ENCODE measurements at regions not wholly inside any gene's neighbourhood (a gene's known extent, or its start where the extent isn't known, plus 50 kb on each side); places are given as distances from the start of the nearest gene placed in this dataset.
A peak's percentile ranks its signal among the peaks of the same experiment; 100 is the strongest.

DNA sequence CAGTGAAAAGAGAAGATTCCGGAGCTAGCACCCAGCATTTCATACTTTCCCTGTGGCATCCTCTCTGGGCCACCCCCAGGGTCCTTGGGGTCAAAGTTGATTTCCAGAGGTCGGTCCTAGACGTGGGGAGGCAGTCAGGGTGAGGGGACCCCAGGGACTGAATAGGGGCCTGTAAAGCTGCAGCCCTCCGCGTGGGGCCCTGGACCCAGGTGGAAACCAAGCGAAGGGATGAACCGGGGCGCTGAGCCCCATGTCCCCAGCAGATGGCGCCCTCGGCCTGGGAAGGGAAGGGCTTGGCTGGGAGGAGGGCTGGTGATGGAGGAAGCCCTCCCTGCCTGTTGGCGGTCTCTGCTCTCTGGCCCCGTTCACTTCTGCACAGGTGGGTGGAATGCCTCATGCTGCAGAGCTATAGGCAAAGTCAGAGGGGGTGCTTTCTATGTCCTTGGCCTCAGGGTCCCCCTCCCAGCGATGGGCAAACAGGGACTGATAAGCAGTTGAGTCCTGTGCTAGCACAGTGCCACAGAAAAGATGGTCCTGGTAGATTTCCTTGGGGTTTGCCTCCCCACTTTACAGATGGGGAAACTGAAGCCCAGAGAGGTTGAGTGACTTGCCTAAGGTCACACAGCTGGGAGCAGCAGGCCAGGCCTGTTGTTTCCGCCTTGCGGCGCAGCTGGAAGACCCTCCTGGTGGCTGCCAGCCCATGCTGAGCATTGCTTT is 163.4 kb upstream of the CIBAR2 start:
- TF ChIP-seq, protein P1, sequence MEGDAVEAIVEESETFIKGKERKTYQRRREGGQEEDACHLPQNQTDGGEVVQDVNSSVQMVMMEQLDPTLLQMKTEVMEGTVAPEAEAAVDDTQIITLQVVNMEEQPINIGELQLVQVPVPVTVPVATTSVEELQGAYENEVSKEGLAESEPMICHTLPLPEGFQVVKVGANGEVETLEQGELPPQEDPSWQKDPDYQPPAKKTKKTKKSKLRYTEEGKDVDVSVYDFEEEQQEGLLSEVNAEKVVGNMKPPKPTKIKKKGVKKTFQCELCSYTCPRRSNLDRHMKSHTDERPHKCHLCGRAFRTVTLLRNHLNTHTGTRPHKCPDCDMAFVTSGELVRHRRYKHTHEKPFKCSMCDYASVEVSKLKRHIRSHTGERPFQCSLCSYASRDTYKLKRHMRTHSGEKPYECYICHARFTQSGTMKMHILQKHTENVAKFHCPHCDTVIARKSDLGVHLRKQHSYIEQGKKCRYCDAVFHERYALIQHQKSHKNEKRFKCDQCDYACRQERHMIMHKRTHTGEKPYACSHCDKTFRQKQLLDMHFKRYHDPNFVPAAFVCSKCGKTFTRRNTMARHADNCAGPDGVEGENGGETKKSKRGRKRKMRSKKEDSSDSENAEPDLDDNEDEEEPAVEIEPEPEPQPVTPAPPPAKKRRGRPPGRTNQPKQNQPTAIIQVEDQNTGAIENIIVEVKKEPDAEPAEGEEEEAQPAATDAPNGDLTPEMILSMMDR (IDR thresholded peaks at IDR 0.05), result peak; percentile 82 to 92 (median 86)
- peak in 1 of 2 donors; percentile 20 for TF ChIP-seq POLR2A (IDR thresholded peaks at IDR 0.05)

Measured in uterus (tissue), 2 donors.